Keratinocyte (primary cell): ENCODE measurements at regions not wholly inside any gene's neighbourhood (a gene's known extent, or its start where the extent isn't known, plus 50 kb on each side); places are given as distances from the start of the nearest gene placed in this dataset.
"Not testable (repeated sequence)": the region's sequence is repeated elsewhere in the genome, so short reads cannot be mapped to it uniquely, and the experiment has no call there.

Experiments used
- DNase-seq: peaks from one replicate; pipeline ENCODE4 v3.0.0-alpha.2; 2011; ENCODE audit warnings: low read depth, missing footprints, low spot score
- FAIRE-seq: peaks from 2 replicates; lab custom pipeline; 2011; peaks lifted over from hg19 to GRCh38; lab: Jason Lieb, UNC
- H2AFZ ChIP-seq: 2 replicates; pipeline ENCODE4 v1.6.0; 2012; ENCODE audit warnings: low read length, control low read depth, inconsistent platforms; ENCODE audit not compliant: control insufficient read depth
- H3K27ac ChIP-seq: 2 replicates; pipeline ENCODE4 v1.5.1; 2011; ENCODE audit warnings: low read length; ENCODE audit not compliant: control insufficient read depth, insufficient read depth
- H3K27me3 ChIP-seq: 3 replicates; pipeline ENCODE4 v1.6.0; 2011; ENCODE audit warnings: low read length; ENCODE audit not compliant: control insufficient read depth, insufficient read depth; ENCODE audit errors: extremely low read depth
- H3K36me3 ChIP-seq, 2 experiments: 2 replicates in 1 of 2; 3 replicates in 1 of 2; pipeline ENCODE4 v1.5.1; 2011; ENCODE audit warnings: low read length in 2 of 2, mild to moderate bottlenecking in 1 of 2; ENCODE audit not compliant: control insufficient read depth in 2 of 2, insufficient read depth in 2 of 2; ENCODE audit errors: extremely low read depth in 1 of 2
- H3K4me1 ChIP-seq: 3 replicates; pipeline ENCODE4 v1.5.1; 2011; ENCODE audit warnings: low read length; ENCODE audit not compliant: control insufficient read depth, insufficient read depth; ENCODE audit errors: extremely low read depth
- H3K4me2 ChIP-seq: 3 replicates; pipeline ENCODE4 v1.6.0; 2011; ENCODE audit warnings: low read depth, low read length; ENCODE audit not compliant: control insufficient read depth, insufficient read depth; ENCODE audit errors: extremely low read depth
- H3K4me3 ChIP-seq, 3 experiments: fragments of 200-600 bp in 1 of 3; sonication (generic) in 1 of 3; 2 replicates in 2 of 3; 3 replicates in 1 of 3; pipeline ENCODE4 v1.5.1; 2011 to 2016; ENCODE audit warnings: low read length in 3 of 3, mild to moderate bottlenecking in 3 of 3, control low read depth in 2 of 3, inconsistent platforms in 1 of 3, low read depth in 1 of 3, mixed read lengths in 1 of 3, mixed run types in 1 of 3, moderate library complexity in 1 of 3; ENCODE audit not compliant: control insufficient read depth in 2 of 3, insufficient read depth in 2 of 3; ENCODE audit errors: extremely low read depth in 1 of 3
- H3K79me2 ChIP-seq: 2 replicates; pipeline ENCODE4 v1.6.0; 2012; ENCODE audit warnings: low read length; ENCODE audit not compliant: control insufficient read depth, insufficient read depth
- H3K9ac ChIP-seq: 3 replicates; pipeline ENCODE4 v1.6.0; 2011; ENCODE audit warnings: low read length; ENCODE audit not compliant: control insufficient read depth, insufficient read depth; ENCODE audit errors: extremely low read depth
- H3K9me1 ChIP-seq: 3 replicates; pipeline ENCODE4 v1.6.0; 2011; ENCODE audit warnings: low read length; ENCODE audit not compliant: control insufficient read depth, insufficient read depth; ENCODE audit errors: extremely low read depth
- H3K9me3 ChIP-seq: 2 replicates; pipeline ENCODE4 v1.5.1; 2012; ENCODE audit warnings: low read depth, low read length; ENCODE audit not compliant: control insufficient read depth
- H4K20me1 ChIP-seq: 3 replicates; pipeline ENCODE4 v1.6.0; 2011; ENCODE audit warnings: low read length; ENCODE audit not compliant: control insufficient read depth, insufficient read depth; ENCODE audit errors: extremely low read depth
- EZH2 ChIP-seq: IDR thresholded peaks from one replicate; pipeline ENCODE4 v1.6.1; 2012; ENCODE audit warnings: inconsistent platforms, mild to moderate bottlenecking, low read length, moderate library complexity
- dilution Hi-C: fragments of 300-500 bp; cut with MboI; formaldehyde crosslinking; loops from one replicate; pipeline ENCODE4 v1.7.0; 2020; ENCODE audit warnings: low sequenced_read_pairs; ENCODE audit not compliant: extremely low pct_ligation_motif_present
- TF ChIP-seq, protein P1 (sequence below), 3 experiments: IDR thresholded peaks in 1 of 3; conservative IDR thresholded peaks in 1 of 3; optimal IDR thresholded peaks in 1 of 3; 2 replicates in 2 of 3; 3 replicates in 1 of 3; pipeline versions ENCODE3 to v1.5.1; 2011; ENCODE audit warnings: low read length in 3 of 3, mild to moderate bottlenecking in 3 of 3, moderate library complexity in 2 of 3, control low read depth in 1 of 3, inconsistent platforms in 1 of 3; ENCODE audit not compliant: insufficient read depth in 2 of 3; ENCODE audit errors: extremely low read depth in 1 of 3

DNA sequence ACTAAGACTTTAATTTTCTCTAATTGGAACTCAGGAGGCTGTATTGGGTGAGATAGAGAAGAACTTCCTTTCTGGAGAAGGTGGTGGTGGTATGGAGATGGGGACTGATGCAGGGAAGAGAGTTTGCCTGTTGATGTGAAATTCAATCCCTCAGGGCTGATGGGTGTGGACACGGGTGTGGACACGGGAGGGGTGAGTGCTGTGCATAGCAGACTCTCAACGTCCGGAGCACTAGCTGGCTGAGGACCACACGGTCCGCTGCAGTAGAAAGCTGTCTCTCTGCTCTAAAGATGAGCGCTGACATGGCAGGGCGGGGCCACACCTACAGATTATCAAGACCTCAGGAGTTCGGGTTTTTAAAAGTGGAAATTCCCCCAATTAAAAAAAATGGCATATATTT lies 148.5 kb upstream of the PITRM1 start:
- peaks cover 15% of the 10 kb centered on the region for H3K4me1 ChIP-seq
- H3K9me3 ChIP-seq = no peaks in the 10 kb centered on the region
- no peak overlapping the region for H3K9ac ChIP-seq
- FAIRE-seq = no peak
- DNase-seq = no peak
- no peaks in the 10 kb centered on the region for H3K79me2 ChIP-seq
- H3K27me3 ChIP-seq = no peaks in the 10 kb centered on the region
- H3K9me1 ChIP-seq = no peaks in the 10 kb centered on the region
- dilution Hi-C loops = no loop called here
- TF ChIP-seq, protein P1, sequence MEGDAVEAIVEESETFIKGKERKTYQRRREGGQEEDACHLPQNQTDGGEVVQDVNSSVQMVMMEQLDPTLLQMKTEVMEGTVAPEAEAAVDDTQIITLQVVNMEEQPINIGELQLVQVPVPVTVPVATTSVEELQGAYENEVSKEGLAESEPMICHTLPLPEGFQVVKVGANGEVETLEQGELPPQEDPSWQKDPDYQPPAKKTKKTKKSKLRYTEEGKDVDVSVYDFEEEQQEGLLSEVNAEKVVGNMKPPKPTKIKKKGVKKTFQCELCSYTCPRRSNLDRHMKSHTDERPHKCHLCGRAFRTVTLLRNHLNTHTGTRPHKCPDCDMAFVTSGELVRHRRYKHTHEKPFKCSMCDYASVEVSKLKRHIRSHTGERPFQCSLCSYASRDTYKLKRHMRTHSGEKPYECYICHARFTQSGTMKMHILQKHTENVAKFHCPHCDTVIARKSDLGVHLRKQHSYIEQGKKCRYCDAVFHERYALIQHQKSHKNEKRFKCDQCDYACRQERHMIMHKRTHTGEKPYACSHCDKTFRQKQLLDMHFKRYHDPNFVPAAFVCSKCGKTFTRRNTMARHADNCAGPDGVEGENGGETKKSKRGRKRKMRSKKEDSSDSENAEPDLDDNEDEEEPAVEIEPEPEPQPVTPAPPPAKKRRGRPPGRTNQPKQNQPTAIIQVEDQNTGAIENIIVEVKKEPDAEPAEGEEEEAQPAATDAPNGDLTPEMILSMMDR (optimal IDR thresholded peaks at IDR 0.05 in 1 of 3, IDR thresholded peaks at IDR 0.05 in 1 of 3, conservative IDR thresholded peaks at IDR 0.05 in 1 of 3; ENCODE audit: extremely low read depth in 1 of 3, insufficient read depth in 2 of 3, low read length in 3 of 3) = no peak
- TF ChIP-seq EZH2 = no peak
- no peak overlapping the region for H3K4me3 ChIP-seq
- no peaks in the 10 kb centered on the region for H4K20me1 ChIP-seq
- H3K27ac ChIP-seq = no peak overlapping the region
- no peaks in the 10 kb centered on the region for H3K36me3 ChIP-seq
- H2AFZ ChIP-seq = no peak overlapping the region
- no peak overlapping the region for H3K4me2 ChIP-seq

DNA sequence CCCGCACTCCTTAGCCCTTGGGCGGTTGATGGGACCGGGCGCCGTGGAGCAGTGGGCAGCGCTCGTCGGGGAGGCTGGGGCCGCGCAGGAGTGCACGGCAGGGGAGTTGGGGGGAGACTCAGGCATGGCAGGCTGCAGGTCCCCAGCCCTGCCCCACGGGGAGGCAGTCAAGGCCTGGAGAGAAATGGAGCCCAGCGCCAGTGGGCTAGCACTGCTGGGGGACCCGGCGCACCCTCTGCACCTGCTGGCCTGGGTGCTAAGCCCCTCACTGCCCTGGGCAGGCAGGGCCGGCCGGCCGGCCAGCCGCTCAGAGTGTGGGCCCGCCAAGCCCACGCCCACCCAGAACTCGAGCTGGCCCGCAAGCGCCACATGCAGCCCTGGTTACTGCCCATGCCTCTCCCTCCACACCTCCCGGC lies 147.2 kb upstream of the PITRM1 start:
- FAIRE-seq = no peak
- no peak for DNase-seq
- Histone ChIP-seq H3K9ac (no peak overlapping the region), H4K20me1 (no peaks in the 10 kb centered on the region), H2AFZ (no peak overlapping the region), H3K9me1 (no peaks in the 10 kb centered on the region), H3K4me1 (peaks cover 13% of the 10 kb centered on the region), H3K9me3 (no peaks in the 10 kb centered on the region), H3K27ac (no peak overlapping the region), H3K4me3 (no peak overlapping the region), H3K79me2 (no peaks in the 10 kb centered on the region), H3K36me3 (no peaks in the 10 kb centered on the region), H3K27me3 (no peaks in the 10 kb centered on the region), H3K4me2 (no peak overlapping the region)
- TF ChIP-seq, protein P1 (optimal IDR thresholded peaks at IDR 0.05 in 1 of 3, IDR thresholded peaks at IDR 0.05 in 1 of 3, conservative IDR thresholded peaks at IDR 0.05 in 1 of 3; ENCODE audit: extremely low read depth in 1 of 3, insufficient read depth in 2 of 3, low read length in 3 of 3) = no peak
- TF ChIP-seq EZH2 = no peak
- dilution Hi-C loops = no loop called here

DNA sequence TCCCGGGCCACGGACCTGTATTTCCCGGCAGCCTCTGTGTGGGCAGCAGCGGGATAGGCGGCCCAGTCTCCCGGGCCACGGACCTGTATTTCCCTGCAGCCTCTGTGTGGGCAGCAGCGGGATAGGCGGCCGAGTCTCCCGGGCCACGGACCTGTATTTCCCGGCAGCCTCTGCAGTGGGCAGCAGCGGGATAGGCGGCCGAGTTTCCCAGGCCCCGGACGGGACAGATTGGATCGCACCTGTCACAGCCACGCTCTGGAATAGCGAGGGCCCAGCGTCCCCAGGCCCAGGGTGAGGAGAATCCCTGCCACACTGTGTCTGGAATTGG lies 145.9 kb upstream of the PITRM1 start:
- FAIRE-seq, dilution Hi-C loops: not testable (repeated sequence)

DNA sequence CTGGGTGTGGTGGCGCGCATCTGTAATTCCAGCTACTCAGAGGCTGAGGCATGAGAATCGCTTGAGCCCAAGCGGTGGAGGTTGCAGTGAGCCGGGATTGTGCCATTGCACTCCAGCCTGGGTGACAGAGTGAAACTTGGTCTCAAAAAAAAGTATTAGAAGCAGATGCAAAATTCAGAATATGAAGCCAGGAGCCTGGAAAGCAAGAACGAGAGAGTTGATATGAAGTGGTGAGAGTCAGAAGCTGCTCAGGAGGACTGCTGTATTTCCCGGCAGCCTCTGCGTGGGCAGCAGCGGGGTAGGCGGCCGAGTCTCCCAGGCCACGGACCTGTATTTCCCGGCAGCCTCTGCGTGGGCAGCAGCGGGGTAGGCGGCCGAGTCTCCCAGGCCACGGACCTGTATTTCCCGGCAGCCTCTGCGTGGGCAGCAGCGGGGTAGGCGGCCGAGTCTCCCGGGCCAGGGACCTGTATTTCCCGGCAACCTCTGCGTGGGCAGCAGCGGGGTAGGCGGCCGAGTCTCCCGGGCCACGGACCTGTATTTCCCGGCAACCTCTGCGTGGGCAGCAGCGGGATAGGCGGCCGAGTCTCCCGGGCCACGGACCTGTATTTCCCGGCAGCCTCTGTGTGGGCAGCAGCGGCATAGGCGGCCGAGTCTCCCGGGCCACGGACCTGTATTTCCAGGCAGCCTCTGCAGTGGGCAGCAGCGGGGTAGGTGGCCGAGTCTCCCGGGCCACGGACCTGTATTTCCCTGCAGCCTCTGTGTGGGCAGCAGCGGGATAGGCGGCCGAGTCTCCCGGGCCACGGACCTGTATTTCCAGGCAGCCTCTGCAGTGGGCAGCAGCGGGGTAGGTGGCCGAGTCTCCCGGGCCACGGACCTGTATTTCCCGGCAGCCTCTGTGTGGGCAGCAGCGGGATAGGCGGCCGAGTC lies 145.2 kb upstream of the PITRM1 start:
- dilution Hi-C loops = not testable (repeated sequence)

More for the DNA sequence above, 145.9 kb upstream of the PITRM1 start:
- not testable (repeated sequence) for H3K9me1 ChIP-seq, H3K27me3 ChIP-seq, H3K36me3 ChIP-seq, H3K4me2 ChIP-seq, H2AFZ ChIP-seq, DNase-seq, H3K4me1 ChIP-seq, H3K27ac ChIP-seq, H3K79me2 ChIP-seq, H4K20me1 ChIP-seq, H3K9ac ChIP-seq, H3K9me3 ChIP-seq, H3K4me3 ChIP-seq

More for the DNA sequence above, 145.2 kb upstream of the PITRM1 start:
- H3K4me3 ChIP-seq, H2AFZ ChIP-seq, H3K9me1 ChIP-seq, H3K79me2 ChIP-seq, FAIRE-seq, H3K9me3 ChIP-seq, H4K20me1 ChIP-seq, H3K4me1 ChIP-seq, DNase-seq, H3K9ac ChIP-seq, H3K27me3 ChIP-seq, H3K27ac ChIP-seq, H3K4me2 ChIP-seq, H3K36me3 ChIP-seq: not testable (repeated sequence)
